Vagina (tissue), 2 donors: ENCODE measurements at regions not wholly inside any gene's neighbourhood (a gene's known extent, or its start where the extent isn't known, plus 50 kb on each side); places are given as distances from the start of the nearest gene placed in this dataset.

Experiments used
- POLR2A ChIP-seq, 2 donors: fragments of 450-650 bp; IDR thresholded peaks; one replicate each; pipeline ENCODE4 v1.6.1; 2017; ENCODE audit warnings: antibody characterized with exemption in 2 of 2, mild to moderate bottlenecking in 2 of 2, moderate library complexity in 2 of 2
- POLR2AphosphoS5 ChIP-seq, 2 donors: sonication (generic); formaldehyde crosslinking; IDR thresholded peaks; one replicate each; pipeline ENCODE4 v1.9.0; 2017; ENCODE audit warnings: antibody characterized with exemption in 2 of 2, mild to moderate bottlenecking in 2 of 2, low read depth in 1 of 2; ENCODE audit not compliant: insufficient read depth in 1 of 2

- TF ChIP-seq POLR2A (IDR thresholded peaks at IDR 0.05) (no peak), POLR2AphosphoS5 (IDR thresholded peaks at IDR 0.05; ENCODE audit: insufficient read depth in 1 of 2, low read depth in 1 of 2) (no peak)
Measured at GRCh38 chr14:95815226-95815690, 61.4 kb upstream of the TUNAR start.
